H1 (cell line): ENCODE measurements at regions not wholly inside any gene's neighbourhood (a gene's known extent, or its start where the extent isn't known, plus 50 kb on each side); places are given as distances from the start of the nearest gene placed in this dataset.

Source experiments
- BCL11A ChIP-seq, 2 experiments: IDR thresholded peaks; one replicate each; pipeline ENCODE4 v1.6.1; 2011; ENCODE audit warnings: low read depth in 2 of 2, low read length in 2 of 2, mild to moderate bottlenecking in 2 of 2
- CTCF ChIP-seq, 3 experiments: IDR thresholded peaks; 1 replicate in 2 of 3; 2 replicates in 1 of 3; pipeline versions ENCODE4 v1.5.1 to v1.6.1; 2011; ENCODE audit warnings: low read length in 3 of 3, mild to moderate bottlenecking in 3 of 3, inconsistent platforms in 2 of 3, low read depth in 1 of 3, moderate library complexity in 1 of 3; ENCODE audit not compliant: insufficient read depth in 1 of 3; ENCODE audit errors: control extremely low read depth in 1 of 3
- HDAC2 ChIP-seq, 2 experiments: fragments of 300-600 bp in 1 of 2; sonication (generic) in 1 of 2; IDR thresholded peaks; 2 replicates each; pipeline ENCODE4 v1.6.1; 2011 to 2012; ENCODE audit warnings: low read depth in 2 of 2, low read length in 2 of 2, mild to moderate bottlenecking in 2 of 2, moderate library complexity in 2 of 2, borderline replicate concordance in 1 of 2, inconsistent platforms in 1 of 2
- NANOG ChIP-seq: IDR thresholded peaks from 2 replicates; pipeline ENCODE4 v1.6.1; 2011; ENCODE audit warnings: low read length, low read depth, mild to moderate bottlenecking, inconsistent platforms; ENCODE audit not compliant: insufficient read depth, poor library complexity, severe bottlenecking
- RXRA ChIP-seq: IDR thresholded peaks from 2 replicates; pipeline ENCODE4 v1.6.1; 2011; ENCODE audit warnings: low read depth, mild to moderate bottlenecking, low read length, moderate library complexity; ENCODE audit not compliant: insufficient read depth
- SIN3A ChIP-seq, 2 experiments: IDR thresholded peaks in 1 of 2; conservative IDR thresholded peaks in 1 of 2; 2 replicates each; pipeline ENCODE4 v1.6.1; 2011 to 2012; ENCODE audit warnings: low read length in 2 of 2, improper control_type of control experiment in 1 of 2, low read depth in 1 of 2, mild to moderate bottlenecking in 1 of 2
- TEAD4 ChIP-seq: IDR thresholded peaks from 2 replicates; pipeline ENCODE4 v1.6.1; 2012; ENCODE audit warnings: low read depth, low read length, inconsistent platforms, mixed read lengths
- TF ChIP-seq, protein P1 (sequence below): fragments of 300-600 bp; sonication (generic); IDR thresholded peaks from 2 replicates; pipeline ENCODE4 v1.7.1; 2012; ENCODE audit warnings: low read length, moderate library complexity, mild to moderate bottlenecking, inconsistent platforms; ENCODE audit not compliant: insufficient replicate concordance

DNA sequence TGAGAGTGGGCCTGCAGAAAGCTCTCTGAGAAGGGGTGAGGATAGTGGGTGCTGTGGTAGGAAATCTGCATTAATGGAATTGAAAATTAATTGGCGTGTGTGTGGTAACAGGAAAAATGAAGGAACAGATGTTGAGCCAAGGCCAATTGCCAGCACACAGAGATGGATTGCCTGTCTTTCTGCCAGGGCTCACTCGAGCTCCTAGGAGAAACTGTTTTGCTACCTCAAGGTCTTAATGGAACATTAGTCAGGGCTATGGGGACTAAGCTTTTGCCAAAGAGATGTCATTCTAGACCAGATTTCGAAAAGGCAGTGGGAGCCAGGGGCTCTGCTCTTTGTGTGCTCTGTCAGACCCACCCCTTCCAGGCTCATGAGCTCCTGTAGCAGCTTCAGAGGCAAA is 124.0 kb upstream of the EFNA5 start (continued):
- TF ChIP-seq, protein P1, sequence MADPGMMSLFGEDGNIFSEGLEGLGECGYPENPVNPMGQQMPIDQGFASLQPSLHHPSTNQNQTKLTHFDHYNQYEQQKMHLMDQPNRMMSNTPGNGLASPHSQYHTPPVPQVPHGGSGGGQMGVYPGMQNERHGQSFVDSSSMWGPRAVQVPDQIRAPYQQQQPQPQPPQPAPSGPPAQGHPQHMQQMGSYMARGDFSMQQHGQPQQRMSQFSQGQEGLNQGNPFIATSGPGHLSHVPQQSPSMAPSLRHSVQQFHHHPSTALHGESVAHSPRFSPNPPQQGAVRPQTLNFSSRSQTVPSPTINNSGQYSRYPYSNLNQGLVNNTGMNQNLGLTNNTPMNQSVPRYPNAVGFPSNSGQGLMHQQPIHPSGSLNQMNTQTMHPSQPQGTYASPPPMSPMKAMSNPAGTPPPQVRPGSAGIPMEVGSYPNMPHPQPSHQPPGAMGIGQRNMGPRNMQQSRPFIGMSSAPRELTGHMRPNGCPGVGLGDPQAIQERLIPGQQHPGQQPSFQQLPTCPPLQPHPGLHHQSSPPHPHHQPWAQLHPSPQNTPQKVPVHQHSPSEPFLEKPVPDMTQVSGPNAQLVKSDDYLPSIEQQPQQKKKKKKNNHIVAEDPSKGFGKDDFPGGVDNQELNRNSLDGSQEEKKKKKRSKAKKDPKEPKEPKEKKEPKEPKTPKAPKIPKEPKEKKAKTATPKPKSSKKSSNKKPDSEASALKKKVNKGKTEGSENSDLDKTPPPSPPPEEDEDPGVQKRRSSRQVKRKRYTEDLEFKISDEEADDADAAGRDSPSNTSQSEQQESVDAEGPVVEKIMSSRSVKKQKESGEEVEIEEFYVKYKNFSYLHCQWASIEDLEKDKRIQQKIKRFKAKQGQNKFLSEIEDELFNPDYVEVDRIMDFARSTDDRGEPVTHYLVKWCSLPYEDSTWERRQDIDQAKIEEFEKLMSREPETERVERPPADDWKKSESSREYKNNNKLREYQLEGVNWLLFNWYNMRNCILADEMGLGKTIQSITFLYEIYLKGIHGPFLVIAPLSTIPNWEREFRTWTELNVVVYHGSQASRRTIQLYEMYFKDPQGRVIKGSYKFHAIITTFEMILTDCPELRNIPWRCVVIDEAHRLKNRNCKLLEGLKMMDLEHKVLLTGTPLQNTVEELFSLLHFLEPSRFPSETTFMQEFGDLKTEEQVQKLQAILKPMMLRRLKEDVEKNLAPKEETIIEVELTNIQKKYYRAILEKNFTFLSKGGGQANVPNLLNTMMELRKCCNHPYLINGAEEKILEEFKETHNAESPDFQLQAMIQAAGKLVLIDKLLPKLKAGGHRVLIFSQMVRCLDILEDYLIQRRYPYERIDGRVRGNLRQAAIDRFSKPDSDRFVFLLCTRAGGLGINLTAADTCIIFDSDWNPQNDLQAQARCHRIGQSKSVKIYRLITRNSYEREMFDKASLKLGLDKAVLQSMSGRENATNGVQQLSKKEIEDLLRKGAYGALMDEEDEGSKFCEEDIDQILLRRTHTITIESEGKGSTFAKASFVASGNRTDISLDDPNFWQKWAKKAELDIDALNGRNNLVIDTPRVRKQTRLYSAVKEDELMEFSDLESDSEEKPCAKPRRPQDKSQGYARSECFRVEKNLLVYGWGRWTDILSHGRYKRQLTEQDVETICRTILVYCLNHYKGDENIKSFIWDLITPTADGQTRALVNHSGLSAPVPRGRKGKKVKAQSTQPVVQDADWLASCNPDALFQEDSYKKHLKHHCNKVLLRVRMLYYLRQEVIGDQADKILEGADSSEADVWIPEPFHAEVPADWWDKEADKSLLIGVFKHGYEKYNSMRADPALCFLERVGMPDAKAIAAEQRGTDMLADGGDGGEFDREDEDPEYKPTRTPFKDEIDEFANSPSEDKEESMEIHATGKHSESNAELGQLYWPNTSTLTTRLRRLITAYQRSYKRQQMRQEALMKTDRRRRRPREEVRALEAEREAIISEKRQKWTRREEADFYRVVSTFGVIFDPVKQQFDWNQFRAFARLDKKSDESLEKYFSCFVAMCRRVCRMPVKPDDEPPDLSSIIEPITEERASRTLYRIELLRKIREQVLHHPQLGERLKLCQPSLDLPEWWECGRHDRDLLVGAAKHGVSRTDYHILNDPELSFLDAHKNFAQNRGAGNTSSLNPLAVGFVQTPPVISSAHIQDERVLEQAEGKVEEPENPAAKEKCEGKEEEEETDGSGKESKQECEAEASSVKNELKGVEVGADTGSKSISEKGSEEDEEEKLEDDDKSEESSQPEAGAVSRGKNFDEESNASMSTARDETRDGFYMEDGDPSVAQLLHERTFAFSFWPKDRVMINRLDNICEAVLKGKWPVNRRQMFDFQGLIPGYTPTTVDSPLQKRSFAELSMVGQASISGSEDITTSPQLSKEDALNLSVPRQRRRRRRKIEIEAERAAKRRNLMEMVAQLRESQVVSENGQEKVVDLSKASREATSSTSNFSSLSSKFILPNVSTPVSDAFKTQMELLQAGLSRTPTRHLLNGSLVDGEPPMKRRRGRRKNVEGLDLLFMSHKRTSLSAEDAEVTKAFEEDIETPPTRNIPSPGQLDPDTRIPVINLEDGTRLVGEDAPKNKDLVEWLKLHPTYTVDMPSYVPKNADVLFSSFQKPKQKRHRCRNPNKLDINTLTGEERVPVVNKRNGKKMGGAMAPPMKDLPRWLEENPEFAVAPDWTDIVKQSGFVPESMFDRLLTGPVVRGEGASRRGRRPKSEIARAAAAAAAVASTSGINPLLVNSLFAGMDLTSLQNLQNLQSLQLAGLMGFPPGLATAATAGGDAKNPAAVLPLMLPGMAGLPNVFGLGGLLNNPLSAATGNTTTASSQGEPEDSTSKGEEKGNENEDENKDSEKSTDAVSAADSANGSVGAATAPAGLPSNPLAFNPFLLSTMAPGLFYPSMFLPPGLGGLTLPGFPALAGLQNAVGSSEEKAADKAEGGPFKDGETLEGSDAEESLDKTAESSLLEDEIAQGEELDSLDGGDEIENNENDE = no peak
- TF ChIP-seq CTCF (IDR thresholded peaks at IDR 0.05; ENCODE audit: control extremely low read depth in 1 of 3, insufficient read depth in 1 of 3, low read depth in 1 of 3, low read length in 3 of 3) = no peak
- TF ChIP-seq BCL11A (IDR thresholded peaks at IDR 0.05; ENCODE audit: low read depth in 2 of 2, low read length in 2 of 2) = no peak
- TF ChIP-seq RXRA = no peak
- no peak for TF ChIP-seq TEAD4
- TF ChIP-seq NANOG = no peak
- no peak for TF ChIP-seq SIN3A (conservative IDR thresholded peaks at IDR 0.05 in 1 of 2, IDR thresholded peaks at IDR 0.05 in 1 of 2; ENCODE audit: low read depth in 1 of 2, low read length in 2 of 2)
- no peak for TF ChIP-seq HDAC2 (IDR thresholded peaks at IDR 0.05; ENCODE audit: borderline replicate concordance in 1 of 2, low read depth in 2 of 2, low read length in 2 of 2)
